GM21367 (cell line): ENCODE measurements at regions not wholly inside any gene's neighbourhood (a gene's known extent, or its start where the extent isn't known, plus 50 kb on each side); places are given as distances from the start of the nearest gene placed in this dataset.

Experiments used
- ATAC-seq: cut with Tn5 transposase; IDR thresholded peaks from one replicate; pipeline ENCODE4 v1.9.1; 2021; ENCODE audit not compliant: unreplicated experiment

DNA sequence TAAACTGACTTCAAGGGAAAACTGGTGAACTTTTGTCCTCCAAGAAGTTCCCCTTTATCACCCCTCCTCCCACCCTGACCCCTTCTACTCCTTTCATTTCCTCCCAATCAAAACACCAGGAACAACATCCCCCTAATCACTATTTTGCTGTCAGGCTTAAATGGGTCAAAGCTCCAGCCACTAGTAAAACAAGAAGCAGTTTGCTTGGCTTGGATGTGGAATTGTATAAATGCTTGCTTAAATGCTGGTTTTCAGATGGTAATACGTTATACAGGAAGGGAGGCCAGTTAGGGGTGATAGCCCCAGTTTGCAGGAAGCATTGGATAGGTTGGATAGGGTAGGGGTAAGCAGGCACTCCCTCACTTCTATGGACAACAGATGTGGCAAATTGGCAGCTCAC is 473.6 kb downstream of the AGTPBP1 start:
- no peak for ATAC-seq

DNA sequence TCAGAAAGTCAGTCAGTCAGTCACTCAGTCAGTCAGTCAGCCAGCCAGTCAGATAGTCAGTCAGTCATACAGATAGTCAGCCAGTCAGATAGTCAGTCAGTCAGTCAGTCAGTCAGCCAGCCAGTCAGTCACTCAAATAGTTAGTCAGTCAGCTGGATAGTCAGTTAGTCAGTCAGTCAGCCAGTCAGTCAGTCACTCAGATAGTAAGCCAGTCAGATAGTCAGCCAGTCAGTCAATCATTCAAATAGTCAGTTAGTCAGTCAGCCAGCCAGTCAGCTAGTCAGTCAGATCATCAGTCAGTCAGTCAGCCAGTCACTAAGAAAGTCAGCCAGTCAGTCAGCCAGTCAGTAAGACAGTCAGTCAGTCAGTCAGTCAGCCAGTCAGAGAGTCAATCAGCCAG is 477.1 kb downstream of the AGTPBP1 start:
- ATAC-seq: no peak

DNA sequence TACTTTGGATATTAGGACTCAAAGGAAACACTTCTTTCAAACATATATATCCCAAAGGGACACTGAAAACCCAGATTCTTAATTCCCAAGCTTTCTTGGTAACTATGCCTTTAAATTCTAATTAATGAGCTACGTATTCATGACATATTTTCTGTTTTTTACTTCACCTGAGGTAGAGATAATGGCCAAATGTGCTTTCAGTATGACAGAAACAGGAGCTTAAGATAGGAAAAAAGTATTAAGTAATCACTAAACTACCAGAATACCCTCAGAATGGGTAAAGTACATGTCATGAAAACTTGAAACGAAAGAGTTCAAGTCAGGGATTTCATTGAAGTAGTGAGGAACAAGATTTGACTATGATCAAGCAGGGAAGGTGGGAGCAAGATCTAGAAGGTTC is 478.5 kb downstream of the AGTPBP1 start:
- ATAC-seq: no peak

DNA sequence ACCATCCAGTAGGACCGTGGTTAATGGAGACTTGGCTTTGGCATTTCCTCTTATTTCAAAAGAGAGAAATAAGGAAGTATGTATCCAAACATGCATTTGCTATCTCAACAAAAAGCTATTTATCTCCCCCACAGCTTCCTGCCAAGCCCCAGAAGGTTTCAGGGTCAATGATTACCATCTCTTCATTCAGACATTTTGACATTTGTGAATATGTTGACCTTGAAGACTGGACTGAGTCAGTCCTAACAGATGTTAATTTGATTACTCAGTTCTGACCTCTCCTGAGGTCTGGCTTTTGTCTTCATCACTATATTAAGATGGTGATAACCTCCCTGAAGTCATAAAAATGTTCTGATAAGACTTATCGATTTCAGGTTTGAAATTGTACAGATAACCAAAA is 479.4 kb downstream of the AGTPBP1 start:
- ATAC-seq: no peak

DNA sequence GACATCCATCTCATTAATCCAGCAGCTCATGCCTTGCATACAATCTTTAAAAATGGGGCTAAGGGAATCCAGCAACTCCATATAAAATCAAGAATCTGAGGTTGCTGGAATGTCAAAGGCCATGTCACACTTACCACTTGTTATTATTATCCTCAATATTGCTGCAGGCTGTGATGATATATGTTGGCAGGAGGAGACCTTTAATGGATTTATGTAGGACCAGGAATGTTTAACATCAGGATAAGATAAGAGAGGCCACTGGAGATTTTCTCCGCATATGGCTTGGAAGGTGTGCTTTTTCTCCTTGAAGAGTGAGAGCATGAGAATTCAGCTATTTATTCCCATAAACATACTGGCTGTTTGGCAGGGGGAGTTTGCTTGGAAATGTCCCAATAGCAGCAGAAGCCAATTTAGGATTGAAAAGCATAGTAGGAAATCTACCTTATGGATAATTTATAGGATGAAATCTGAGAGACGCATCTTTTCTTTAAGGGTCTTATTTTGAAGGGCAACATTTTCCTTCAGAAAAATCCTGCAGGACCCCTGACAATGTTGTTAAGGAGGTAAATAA is 481.4 kb downstream of the AGTPBP1 start:
- ATAC-seq: no peak

DNA sequence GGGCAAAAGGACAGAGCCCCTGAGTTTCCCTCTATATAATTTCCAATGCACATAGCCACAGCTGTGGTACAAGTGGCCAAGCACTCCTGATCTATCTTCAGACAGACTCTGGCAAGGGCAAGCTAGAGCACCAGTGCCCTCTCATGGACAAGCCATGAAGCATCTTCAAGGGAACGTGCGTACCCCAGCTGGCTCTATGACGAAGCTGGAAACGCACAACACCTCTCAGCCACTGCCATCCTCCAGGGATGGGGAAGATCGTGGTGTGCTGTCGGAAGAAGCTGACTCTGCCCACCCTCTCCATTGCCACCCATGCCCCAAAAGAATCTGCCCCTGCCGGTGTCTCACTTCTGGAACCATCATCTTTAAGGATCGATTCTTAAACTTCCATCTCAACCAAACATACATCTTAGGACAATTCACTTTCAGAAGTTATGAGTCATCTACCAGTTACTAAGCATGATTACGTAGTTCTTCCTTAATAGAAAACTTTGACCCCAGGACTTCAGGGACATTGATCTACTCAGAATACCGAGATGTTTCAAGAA is 482.9 kb downstream of the AGTPBP1 start:
- peak; percentile 83 for ATAC-seq

DNA sequence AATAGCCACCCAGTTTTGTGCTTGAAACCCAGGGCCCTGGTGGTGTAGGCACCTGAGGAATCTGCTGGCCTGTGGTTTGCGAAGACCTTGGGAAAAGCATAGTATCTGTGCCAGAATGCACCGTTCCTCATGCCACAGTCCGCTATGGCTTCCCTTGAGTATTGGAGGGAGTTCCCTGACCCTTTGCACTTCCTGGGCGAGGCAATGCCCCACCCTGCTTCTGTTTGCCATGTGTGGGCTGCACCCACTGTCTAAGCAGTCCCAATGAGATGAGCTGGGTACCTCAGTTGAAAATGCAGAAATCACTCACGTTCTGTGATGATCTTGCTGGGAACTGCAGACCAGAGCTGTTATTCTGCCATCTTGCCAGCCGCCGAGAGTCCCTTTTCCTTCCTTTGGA is 483.5 kb downstream of the AGTPBP1 start:
- no peak for ATAC-seq

DNA sequence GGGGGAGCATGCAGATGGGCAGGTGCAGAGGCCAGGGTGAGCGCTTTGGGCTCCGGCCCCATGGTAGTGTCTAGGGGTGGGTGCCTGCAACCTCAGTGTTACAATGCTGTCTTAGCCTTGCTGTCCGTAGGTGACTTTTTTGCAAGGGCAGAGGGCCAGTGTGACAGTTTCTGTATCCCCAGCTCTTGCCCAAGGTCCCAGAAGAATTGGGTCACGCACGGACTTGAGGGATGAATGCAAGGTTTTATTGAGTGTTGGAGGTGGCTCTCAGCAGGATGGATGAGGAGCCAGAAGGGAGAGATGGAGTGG is 492.5 kb downstream of the AGTPBP1 start:
- ATAC-seq: no peak

DNA sequence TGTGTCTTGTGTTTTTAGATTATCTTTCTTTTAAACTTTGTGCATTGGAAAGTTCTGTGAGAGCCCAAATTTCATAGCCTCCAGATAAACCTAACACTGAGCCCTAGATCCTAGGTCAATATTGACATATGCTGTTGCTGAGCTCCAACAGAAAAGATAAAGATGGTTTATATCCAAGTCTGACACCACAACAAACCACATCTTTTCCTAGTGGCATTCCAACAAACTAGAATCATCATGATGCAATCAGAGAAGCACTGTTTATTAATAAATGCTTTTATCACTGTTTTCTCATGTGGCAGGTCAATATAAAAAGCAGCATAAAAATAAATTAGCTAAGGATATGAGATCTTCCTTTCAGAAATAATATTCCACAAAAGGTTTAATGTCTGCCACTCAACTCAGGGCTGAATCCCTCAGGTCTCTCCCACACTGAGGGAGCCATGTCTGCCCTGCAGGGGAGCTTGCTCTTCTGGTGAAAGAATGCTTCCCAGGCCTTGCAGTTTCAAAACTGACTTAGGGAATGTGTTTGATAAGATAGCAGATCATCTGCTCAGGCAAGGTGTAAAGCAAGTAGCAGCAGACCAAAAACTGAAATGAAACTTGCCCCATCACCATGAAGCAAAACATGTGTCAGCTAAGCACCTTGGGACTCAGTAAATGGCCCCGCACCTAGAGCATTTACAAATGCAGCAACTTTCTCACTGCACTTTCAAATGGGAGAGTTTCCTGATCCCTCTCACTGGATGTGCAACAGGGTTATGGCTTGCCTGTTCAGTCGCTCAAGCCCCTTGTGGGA is 493.0 kb downstream of the AGTPBP1 start:
- no peak for ATAC-seq

DNA sequence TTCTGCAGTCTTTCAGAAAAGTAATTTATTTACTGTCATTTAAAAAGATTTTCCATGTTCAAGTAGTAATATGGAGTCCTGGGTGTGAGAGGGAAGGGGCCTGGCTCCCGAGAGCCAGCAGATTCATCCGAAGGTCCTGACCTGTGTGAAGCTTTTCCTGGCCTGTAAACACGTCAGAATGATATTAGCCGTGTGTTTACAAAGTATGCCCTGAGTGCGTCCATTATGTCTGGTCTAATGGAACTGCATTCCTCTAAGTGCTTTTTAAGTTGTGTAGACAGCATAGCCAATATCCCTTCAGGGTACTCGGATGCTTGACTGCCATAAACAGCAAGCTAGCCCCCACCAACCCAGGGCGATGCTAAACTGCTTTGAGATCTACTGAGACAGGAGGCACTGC is 495.2 kb downstream of the AGTPBP1 start:
- no peak for ATAC-seq

DNA sequence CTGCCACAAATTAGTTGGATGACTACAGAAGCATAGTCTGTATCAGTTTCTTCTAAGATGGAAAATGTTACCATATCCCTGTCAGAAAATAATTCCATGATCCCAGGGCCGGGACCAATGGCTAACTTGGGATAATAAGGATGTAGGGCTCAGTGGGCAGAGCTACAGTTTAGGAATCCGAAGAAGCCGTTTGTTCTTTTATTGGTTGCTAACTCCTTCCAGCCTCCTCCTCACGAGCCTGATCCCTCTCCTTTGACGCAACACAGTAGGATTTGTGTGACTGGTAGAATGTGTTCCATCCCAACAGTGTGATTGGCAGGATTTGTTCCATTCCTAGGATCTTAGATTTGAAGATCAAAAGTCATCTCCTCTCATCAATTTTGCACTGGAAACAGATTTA is 496.9 kb downstream of the AGTPBP1 start:
- ATAC-seq: no peak

DNA sequence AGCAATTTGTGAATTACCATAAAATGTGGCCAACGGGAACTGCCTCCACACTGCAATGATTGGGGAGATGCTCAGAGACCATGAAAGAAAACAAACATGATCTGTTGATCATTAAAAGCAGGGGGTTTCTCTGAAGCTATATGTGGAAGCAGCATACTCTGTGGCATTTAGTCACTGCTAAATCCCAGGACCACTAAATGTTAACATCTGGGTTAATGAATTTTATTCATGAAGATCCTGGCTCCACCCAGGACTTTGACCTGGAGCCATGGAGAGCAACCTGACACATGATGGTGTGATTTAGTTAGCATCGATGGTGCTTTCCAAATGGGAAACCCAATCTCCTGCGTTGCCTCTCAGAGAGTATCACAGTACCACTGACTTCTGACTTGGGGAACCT is 497.8 kb downstream of the AGTPBP1 start:
- ATAC-seq: no peak

DNA sequence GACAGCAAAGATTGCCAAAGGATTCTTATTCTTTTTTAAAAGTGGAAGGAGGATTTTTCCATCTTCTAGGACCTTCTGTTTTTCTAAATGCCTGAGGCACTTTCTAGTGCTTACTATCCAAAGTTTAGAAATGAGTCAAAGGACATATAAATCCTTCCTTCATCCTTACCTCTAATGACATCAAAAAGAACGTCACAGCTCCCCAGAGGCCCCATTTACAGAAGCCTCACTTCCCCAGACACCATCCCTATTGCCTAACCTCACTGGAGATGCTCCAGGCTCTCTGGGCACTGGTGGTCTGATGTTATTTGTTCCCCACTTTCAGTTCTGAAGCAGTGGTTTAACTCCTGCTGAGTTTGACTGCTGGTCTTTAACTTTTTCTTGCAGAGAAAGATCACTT is 504.3 kb downstream of the AGTPBP1 start:
- ATAC-seq: no peak

DNA sequence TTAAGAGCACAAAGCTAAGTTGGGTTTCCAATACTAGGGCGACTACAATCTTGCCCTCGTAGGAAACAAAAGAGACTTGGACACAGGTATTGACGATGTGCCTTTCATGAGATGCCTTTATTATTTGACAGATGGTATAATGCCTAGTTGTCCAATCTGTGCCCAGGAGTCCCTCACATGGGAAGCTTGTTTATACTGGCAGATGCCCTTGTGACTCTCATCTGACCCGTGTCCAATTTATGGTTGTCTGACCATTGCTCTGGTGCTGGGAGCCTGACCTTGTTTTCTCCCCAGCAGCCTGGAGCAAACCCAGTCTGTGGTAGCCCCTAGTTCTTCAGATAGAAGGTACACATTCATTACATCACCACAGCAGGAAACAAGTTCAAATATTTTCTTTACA is 511.7 kb downstream of the AGTPBP1 start:
- ATAC-seq: no peak

DNA sequence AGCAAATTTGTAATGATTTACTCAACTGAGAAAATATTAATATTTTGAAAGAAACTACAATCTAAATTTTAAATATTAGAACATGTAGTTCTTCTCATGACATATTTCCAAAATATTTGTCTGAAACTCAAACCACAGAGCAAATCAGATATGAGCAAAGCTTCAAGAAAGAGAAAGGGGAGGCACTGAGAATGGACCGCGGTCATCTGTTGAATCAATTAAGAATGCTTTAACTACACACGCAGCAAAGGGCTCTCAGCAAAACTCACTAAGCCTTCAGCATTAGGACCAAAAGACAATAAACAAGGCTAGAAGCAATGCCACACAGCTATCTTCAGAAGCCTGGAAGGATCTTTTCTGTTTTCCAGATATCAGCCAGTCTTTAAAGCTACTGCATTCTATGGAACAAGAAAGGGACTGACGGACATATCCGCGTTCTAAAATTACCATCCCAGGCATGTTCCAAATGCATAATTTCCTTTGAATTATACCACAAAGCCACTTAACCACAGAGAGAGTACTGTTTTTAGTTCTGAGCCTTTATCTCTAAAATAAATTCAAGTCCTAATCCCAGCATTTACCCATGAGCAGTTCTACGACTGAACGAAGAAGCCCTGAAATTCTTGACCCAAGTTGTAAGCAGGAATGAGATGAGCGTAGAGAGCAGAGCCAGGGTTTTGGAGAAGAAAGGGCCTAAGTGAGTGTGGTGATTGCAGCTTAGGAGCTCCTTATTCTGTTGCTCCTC is 513.5 kb downstream of the AGTPBP1 start:
- ATAC-seq: no peak

DNA sequence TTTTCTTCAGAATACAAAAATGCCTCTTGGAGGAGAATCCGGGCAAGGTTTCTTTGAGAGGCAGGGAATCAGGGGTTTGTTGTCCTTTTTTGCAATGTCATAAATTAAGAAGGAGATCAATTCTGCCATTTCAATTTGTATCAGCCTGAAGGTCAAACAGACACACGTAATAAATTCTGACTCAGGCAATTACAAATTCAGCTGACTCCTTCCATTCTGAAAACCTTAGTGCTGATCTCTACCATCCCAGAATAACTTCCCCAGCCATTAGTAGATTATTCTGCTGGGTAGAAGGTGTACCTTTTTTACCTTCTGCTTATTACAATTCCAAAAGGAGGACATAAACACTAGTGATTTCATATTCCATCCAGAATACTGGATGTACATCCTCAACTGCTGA is 516.6 kb downstream of the AGTPBP1 start:
- no peak for ATAC-seq

DNA sequence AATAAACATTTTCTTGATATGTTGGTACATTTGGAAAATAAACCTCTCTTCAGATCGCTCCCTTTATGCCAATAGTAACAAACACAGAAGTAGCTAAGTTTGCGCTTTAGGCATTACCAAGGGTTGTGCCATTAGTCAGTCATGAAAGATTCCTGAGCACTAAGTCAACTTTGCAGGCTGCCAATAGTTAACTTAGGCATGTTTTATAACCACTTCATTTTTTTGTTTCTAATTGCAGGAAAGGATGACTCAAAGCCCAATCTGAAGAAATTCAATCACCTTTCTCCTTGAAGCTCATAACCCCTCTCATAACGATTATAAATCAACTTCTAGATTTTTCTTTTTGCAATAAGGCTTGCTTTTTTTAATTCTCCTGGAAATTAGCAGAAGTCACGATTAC is 517.0 kb downstream of the AGTPBP1 start:
- no peak for ATAC-seq

DNA sequence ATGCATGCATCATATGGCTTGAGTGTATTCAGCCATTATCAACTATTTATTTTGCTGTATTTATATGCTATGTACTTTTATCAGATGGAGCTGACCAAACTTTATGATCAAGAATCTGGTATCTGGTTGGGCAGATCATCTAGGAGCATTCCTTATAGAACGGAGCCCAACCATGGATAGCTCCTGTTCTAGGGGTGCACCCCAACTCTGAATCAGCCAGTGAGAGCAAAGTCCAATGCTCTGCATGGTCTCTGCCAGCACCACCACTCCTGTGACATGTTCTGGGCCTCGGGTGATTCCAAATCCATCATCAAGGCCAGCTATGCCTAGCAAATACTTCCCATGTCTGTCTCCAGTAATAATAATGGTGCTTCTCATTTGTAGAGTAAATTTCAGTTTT is 517.5 kb downstream of the AGTPBP1 start:
- no peak for ATAC-seq

DNA sequence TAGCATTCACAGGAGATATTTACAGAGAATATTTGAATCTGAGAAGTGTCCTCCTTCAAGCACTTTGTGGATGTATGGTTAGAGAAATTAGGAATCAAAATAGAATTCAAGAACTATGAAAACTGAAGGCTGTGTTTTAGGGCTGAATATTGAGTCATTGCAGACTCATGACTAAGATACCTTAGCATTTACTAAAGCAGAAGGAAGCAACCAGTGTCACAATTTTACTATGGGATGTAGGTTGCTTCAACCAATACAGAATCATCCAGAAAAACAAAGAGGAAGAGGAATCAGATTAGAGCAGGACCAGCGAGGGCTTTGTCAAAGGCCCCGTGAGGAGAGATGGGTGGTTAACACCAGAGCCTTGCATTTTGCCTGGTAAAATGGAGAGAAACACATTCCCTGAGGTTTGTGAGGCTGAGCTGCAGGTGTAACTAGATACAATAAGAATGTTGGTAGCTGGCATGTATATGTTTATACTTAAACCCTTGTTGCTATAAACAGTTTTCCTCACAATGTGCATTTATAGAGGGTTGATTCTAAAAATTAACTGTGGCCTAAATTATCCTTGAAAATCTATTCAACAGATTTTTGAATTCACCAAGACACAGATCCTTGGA is 518.1 kb downstream of the AGTPBP1 start:
- ATAC-seq: no peak

DNA sequence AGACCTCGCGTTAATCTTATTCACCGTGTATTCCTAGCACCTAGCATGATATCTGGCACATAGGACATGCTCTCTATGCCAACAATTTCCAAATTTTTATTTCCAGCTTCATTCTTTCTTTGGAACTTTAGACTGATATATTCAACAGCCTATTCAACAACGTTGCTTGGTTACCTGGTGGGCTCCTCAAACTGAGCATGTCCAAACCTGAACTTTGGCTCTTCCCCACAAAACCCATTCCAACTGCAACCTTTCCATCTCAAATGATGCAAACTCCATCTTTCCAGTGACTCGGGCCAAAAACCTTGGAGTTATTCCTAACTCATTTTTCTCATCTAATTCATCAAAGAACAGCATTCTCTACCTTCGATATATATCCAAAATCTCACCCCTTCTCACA is 525.2 kb downstream of the AGTPBP1 start:
- ATAC-seq: no peak

DNA sequence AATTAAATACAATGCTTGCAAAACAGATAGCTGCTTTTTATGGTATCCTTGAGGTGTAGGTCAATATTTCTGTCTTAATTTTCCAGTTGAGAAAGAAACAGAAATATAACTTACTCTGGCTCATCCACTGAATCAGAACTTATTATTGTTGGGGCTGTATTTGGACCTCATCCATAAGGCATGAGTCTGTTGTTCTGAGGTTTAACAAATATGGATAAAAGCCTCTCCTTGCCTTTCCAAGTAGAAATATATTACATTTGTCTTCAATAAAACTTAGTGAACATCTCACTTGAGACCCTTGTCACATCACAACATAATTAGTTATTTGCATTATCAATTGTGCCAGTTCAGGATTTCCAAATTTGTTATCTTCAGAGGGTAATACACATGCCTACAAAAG is 525.8 kb downstream of the AGTPBP1 start:
- no peak for ATAC-seq

DNA sequence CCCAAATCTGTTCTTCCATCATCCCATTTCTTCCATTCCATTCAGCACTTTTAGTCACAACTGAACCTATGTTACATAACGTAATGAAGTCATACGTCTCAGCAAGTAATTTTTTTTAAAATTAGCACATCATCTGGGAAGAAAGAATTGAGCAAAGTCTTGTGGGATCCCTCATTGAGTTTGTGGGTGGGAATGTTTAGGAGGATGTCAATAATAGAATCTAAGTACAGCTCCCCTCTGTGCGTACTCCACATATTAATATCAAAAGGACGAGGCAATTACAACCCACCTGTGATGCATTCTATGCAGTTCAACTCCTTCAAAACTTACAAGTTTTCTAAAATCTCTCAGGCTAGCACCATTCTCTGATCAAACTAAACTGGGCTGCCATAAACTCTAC is 526.3 kb downstream of the AGTPBP1 start:
- ATAC-seq: no peak
